GM18858 (cell line): ENCODE measurements at regions not wholly inside any gene's neighbourhood (a gene's known extent, or its start where the extent isn't known, plus 50 kb on each side); places are given as distances from the start of the nearest gene placed in this dataset.

Source experiments
- ATAC-seq: cut with Tn5 transposase; IDR thresholded peaks from one replicate; pipeline ENCODE4 v1.9.1; 2021; ENCODE audit not compliant: unreplicated experiment

DNA sequence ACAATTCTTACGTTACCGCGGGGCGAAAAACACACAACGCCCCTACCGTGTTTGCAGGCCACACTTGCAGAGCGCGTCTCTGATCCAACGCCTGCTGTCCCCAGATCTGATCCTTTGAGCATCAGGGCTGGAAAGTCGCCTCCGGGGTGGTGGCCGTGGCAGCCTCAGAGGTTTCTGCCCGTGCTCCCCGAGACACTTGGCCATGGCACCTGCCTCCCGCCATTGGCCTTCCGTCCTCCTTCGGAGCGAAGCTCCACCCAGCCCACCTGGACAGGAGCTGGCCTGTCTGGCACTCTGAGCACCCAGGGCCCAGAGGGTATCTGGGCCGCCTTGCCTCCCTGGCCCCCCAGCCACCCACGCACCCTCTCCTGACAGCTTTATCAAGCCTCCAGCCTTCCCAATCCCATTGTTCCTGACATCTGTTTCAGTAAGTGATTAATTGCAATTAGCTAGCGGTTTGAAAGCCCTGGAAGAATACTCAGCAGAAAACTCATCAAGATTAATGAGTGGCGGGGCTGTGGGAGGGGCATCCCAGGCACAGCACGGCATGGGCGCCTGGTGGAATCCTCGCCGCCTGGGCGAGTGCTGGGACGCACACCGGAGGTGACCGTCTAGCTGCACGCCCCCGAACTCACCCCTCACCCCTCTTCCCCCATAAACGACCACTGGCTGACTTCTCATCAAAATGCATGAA lies 181.5 kb upstream of the GSE1 start:
- no peak for ATAC-seq

GRCh38 chr16:85432606-85433005 lies 180.5 kb upstream of the GSE1 start:
- no peak for ATAC-seq

DNA sequence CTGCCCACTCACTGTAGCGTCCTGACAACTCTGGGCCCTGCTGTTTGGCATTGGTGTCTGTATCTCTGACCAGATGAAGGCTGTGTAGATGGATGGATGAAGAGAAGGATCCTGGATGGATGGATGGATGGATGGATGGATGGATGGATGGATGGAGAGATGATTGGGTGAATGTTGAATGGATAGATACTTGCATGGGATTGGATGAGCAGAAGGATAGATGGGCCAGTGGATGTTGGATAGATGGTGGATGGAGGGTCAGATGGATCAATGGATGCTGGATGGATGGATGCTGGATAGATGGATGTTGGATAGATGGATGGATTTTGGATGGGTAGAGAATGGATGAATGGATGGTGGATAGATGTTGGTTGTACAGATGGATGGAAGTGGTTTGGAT lies 179.6 kb upstream of the GSE1 start:
- ATAC-seq: no peak

GRCh38 chr16:85435286-85435685 lies 177.8 kb upstream of the GSE1 start:
- ATAC-seq: no peak

GRCh38 chr16:85435700-85436099 lies 177.4 kb upstream of the GSE1 start:
- no peak for ATAC-seq

GRCh38 chr16:85436207-85436606 lies 176.9 kb upstream of the GSE1 start:
- ATAC-seq: no peak

GRCh38 chr16:85436636-85437165 lies 176.4 kb upstream of the GSE1 start:
- no peak for ATAC-seq

DNA sequence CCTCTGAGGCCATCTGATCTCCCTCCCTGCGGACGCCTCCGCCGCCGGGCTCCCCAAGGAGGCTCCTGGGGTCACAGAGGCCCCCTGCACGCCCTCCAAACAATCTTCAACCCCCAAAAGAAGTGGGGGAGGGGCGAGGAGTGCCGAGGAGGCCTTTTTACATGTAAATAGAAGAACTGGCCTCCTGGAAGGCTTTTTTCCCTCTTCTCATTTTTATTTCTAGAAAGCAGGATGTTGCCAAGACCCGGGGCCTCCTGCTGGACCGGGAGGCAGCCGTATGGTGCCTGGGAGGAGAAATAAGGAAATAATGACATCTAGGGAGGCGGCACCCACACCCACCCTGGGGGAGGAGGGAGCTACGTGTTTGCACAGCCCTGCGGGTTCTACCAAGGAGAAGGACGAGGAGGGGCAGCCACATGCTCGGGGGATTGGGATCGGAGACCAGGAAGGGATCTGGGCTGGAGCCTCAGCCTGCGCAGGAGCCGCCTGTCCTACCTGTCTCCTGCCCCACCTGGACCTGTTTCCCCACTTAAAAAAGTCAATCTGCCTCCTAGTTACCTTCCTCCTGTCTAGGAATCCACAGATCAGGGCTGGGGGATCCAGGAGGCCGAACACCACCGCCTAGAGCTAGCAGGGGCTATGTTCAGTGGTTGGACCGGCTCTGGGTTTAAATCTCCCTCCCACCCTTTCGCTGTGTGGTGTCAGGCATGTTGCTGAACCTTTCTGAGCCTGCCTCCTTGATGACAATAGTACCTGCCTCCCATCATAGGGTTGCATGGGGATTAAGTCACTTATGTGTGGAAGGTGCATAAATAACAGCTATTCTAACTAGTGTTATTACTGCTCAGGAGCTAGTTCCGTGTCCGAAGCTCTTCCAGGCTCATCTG lies 175.7 kb upstream of the GSE1 start:
- no peak for ATAC-seq

GRCh38 chr16:85438981-85439685 lies 174.0 kb upstream of the GSE1 start:
- ATAC-seq: no peak

DNA sequence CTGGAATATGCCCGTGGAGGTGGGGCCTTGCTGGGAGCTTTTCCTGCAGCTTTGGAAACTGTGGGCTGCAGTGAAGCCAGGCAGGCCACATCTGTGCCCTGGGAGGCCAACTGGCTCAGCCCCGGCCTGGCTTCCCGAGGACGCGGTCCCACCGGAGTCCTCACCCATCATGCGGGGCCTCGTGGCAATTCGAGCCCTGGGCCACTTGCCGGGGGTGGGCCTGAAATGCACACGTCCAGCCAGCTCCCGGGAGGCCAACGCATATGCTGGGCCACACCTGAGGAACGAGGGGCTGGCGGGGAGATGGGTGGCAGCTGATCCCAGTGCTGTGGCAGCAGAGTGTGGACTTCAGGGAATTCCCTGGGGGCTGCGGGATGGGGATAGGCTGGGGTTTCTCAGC lies 172.4 kb upstream of the GSE1 start:
- ATAC-seq: no peak

GRCh38 chr16:85441189-85441889 lies 171.8 kb upstream of the GSE1 start:
- no peak for ATAC-seq

- no peak for ATAC-seq
These were observed 171.0 kb upstream of the GSE1 start for GRCh38 chr16:85441890-85442670.

DNA sequence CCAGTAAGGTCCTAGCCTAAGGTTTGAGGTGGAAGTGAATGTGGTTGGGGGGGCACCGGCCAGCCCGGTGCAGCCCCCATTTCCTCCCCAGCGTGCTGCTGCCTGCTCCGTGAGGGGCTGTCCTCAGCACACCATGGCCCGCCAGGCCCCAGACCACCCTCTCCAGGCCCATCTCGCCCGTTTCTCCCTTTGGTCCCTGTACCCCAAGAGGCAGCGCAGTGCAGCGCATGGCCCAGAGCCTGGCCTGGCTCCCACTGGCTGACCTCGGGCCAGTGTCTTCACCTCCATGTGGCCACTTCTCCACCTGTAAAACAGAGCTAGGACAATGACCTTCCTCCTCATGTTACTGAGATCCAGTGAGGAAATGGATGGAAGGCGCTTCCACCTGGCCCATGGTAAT lies 170.0 kb upstream of the GSE1 start:
- no peak for ATAC-seq

- ATAC-seq: no peak
These were observed 169.6 kb upstream of the GSE1 start for GRCh38 chr16:85443531-85443930.

DNA sequence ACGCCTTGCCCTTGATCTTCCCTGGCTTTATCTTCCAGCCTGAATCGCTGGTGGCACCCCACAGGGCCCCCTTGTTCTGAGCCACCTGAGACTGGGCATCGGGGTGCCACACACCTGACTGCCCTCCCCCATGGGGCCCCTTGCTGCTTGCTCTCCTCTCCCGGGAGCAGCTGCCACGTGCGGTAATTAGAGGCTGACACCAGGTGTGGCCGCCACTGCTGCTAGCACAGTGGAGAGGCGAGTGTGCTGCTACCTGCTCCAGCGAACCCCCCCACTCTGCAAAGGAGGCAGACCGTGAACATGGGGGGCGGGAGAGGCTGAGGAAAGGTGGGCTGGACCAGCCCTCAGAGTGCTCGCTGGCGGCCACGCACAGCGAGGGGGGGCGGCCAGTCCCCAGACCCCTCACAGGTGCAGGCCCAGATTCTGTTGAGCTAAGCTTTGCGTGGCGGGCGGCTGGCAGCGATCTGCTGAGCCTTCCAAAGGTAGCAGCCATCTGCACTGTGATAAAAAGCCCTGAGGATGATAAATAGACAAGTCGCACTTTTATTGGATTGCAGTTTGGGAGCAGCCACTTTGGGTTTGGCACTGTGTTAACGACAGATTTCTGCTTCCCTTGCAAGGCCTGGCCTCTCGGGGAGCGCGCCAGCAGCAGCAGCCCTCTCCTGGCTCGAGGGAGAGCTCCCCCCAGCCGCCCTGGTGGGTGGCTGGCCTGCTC lies 167.9 kb upstream of the GSE1 start:
- no peak for ATAC-seq

DNA sequence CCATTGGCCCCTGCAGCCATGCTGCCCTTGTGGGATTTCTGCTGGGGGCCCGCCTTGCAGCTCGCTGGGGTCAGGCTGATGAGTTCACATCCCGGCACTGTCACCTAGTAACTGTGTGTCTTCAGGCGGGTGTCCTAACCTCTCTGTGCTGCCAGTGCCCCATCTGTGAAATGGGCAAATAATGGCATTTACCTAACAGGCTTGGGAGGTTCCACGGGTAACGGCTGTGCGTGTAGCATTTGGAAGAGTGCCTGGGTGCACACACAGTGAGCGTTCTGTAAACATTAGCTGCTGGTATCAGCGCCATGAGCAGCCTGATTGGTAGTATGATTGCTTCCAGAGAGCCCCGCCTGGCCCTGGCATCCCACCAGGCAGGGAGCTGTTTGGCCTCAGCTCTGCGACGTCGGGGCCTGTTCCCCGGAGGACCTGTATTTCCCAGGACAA lies 167.3 kb upstream of the GSE1 start:
- no peak for ATAC-seq

DNA sequence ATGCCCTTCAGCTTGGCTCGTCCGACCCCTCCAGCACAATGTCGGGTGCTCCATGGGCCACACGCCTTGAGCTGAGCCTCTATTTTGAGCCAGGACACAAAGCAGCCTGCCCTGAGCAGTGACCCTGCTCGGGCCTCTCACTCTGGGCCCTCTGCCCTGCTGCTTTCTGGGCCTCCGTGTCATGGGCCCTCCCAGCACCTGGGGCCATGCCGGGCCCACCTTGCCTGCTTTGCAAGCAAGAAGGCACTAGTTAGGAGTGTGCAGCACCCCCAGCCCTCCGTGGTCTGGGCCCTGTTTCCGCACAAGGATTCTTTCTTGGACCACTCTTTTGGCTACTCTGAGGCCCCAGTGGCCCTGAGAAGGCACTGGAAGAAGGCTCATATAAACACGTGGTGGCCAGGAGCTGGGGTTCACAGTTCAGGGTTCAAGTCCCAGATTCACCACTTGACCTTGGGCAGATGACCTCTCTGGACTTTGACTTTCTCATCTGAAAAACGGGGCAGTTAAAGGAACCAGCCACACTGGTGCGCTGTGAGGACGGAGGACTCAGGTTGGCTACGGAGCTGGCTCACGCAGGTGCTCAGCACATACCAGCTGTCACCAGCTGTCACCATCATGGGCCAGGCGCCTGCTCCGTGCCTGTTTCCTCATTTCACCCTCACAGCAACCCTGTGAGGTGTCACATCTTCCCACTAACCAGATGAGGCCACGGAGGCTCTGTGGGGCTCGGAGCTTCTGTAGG lies 166.0 kb upstream of the GSE1 start:
- peak; percentile 42 for ATAC-seq

DNA sequence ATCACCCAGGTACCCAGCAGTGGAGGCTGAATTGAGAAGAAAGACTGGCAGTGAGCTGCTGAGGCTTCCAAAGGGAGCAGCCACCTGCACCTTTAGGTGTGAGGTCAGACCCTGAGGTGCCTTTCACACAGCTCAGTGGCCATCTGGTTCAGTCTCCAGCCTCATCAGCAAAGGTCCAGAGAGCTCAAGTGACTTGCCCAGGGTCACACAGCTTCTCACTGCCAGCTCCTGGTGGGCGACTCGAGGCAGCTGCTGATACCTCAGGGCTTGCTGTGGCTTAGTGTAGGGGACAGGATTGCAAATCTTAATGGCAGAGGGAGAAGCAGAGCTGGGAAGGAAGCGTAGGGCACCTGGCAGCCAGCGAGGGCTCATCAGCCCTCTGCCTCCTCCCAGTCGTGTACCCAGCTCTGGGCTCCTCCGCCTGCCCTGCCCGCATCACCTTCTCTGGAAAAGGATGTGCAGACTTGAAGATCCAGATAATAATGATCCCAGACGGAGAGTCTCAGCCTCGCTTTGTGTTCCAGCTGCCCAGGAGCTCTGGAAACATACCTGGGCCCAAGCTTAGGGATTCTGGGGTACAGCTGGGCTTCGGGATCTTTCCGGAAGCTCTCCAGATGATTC lies 165.3 kb upstream of the GSE1 start:
- ATAC-seq: no peak
